BLaER1 treated with 17β-estradiol and CSF1 and Interleukin-3, amounts not matched to agents 10 nM and 100 nM (cell line): ENCODE measurements at regions not wholly inside any gene's neighbourhood (a gene's known extent, or its start where the extent isn't known, plus 50 kb on each side); places are given as distances from the start of the nearest gene placed in this dataset.

Experiments used
- H3K27ac ChIP-seq, 11 experiments: shearing (Covaris generic); formaldehyde crosslinking; 2 replicates each; pipeline ENCODE4 v1.8.1; 2022
- H3K27me3 ChIP-seq, 11 experiments: shearing (Covaris generic); formaldehyde crosslinking; 2 replicates each; pipeline ENCODE4 v1.8.1; 2022
- H3K36me3 ChIP-seq, 11 experiments: shearing (Covaris generic); formaldehyde crosslinking; 2 replicates each; pipeline ENCODE4 v1.8.1; 2022
- H3K4me1 ChIP-seq, 10 experiments: shearing (Covaris generic); formaldehyde crosslinking; 2 replicates each; pipeline ENCODE4 v1.8.1; 2022
- H3K4me2 ChIP-seq, 11 experiments: shearing (Covaris generic); formaldehyde crosslinking; 2 replicates each; pipeline ENCODE4 v1.8.1; 2022
- H3K4me3 ChIP-seq, 10 experiments: shearing (Covaris generic); formaldehyde crosslinking; 2 replicates each; pipeline ENCODE4 v1.8.1; 2022
- H3K9ac ChIP-seq, 11 experiments: shearing (Covaris generic); formaldehyde crosslinking; 2 replicates each; pipeline ENCODE4 v1.8.1; 2022
- H3K9me3 ChIP-seq, 11 experiments: shearing (Covaris generic); formaldehyde crosslinking; replicated peaks in 1 of 11; 2 replicates each; pipeline ENCODE4 v1.8.1; 2022
- H4K20me1 ChIP-seq, 11 experiments: shearing (Covaris generic); formaldehyde crosslinking; 2 replicates each; pipeline ENCODE4 v1.8.1; 2022
- Cebpa-rat ChIP-seq, 11 experiments: shearing (Covaris generic); IDR thresholded peaks; 2 replicates each; pipeline ENCODE4 v1.8.1; 2022

DNA sequence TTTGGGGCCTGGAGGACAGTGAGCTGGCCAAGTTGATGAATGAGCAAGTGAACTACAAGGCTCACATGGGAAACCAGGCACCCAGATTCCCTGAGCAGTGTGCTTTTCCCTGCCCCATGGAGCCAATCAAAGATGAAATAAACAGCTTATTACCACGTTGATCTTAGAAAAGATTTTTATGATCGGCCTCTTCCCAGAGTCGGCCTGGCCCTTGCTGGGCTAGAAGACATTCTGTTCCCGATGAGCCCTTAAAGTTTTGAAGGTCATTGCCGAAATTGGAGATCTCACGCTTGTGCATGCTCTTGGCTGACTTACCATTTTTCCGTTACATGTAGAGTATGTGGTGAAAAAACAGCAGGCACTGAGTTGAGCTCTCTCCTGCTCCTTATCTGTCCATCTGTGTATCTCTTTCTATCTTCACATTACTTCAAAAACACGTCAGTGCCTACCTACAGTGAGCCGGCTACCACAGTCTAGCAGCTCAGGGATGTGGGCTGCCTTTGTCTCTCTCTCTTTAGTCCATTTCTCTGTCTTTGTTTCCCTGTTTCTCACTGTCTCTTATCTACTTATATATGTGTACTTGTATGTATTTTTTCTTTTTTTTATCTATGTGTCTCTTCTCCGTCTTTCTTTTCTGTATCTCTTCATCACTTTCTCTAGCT, 248.8 kb upstream of the USP24 start:
- H3K9me3 ChIP-seq = peaks cover 0 to under 1% (median 0%) of the 10 kb centered on the region in 11 experiments; a peak in 1 of 22 replicates
- H3K36me3 ChIP-seq = no peaks in the 10 kb centered on the region
- no peak overlapping the region for H3K4me3 ChIP-seq
- H3K27me3 ChIP-seq = no peaks in the 10 kb centered on the region
- H4K20me1 ChIP-seq = no peaks in the 10 kb centered on the region
- no peak overlapping the region for H3K9ac ChIP-seq
- no peak overlapping the region for H3K4me2 ChIP-seq
- H3K4me1 ChIP-seq = no peaks in the 10 kb centered on the region
- H3K27ac ChIP-seq = no peak overlapping the region
- TF ChIP-seq Cebpa-rat (IDR thresholded peaks at IDR 0.05) = no peak

DNA sequence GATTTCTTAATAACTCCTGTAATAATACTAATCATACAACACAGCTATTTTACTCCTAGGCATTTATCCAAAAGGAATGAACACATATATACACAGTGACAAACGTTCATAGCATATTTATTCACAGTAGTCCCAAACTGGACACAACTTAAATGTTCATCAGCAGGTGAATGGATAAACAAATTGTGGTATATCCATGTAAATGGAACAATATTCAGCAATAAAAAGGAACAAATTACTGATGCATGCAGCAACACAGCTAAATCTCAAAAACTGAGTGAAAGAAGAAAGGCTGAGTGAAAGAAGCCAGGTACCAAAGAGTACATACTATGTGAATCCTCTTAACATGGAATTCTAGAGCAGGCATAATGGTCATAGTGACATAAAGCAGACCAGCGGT, 242.7 kb upstream of the USP24 start:
- H3K4me1 ChIP-seq = no peaks in the 10 kb centered on the region
- TF ChIP-seq Cebpa-rat (IDR thresholded peaks at IDR 0.05) = no peak
- no peak overlapping the region for H3K9ac ChIP-seq
- H3K9me3 ChIP-seq = peaks cover 15 to 32% (median 21%) of the 10 kb centered on the region in 11 experiments
- no peaks in the 10 kb centered on the region for H4K20me1 ChIP-seq
- no peak overlapping the region for H3K27ac ChIP-seq
- no peaks in the 10 kb centered on the region for H3K27me3 ChIP-seq
- no peak overlapping the region for H3K4me3 ChIP-seq
- no peaks in the 10 kb centered on the region for H3K36me3 ChIP-seq
- H3K4me2 ChIP-seq = no peak overlapping the region

DNA sequence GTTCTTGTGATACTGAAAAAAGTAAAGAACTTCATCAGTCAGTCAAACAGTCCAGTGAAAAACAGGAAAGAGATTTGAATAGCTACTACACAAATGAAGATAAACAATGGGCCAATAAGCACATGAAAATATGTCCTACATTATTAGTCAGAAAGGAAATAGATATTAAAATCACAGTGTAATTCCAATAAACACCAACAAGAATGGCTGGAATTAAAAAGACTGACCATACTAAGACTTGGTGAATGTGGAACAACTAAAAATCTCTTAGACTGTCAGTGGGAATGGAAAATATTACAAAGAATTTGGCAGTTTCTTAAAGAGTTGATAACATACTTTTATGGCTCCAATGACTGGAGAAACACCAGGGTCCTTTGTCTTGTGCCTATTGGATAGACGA, 241.8 kb upstream of the USP24 start:
- no peak overlapping the region for H3K27ac ChIP-seq
- H3K9me3 ChIP-seq = peaks cover 15 to 32% (median 21%) of the 10 kb centered on the region in 11 experiments
- H3K4me1 ChIP-seq = no peaks in the 10 kb centered on the region
- H3K9ac ChIP-seq = no peak overlapping the region
- H4K20me1 ChIP-seq = no peaks in the 10 kb centered on the region
- no peak overlapping the region for H3K4me2 ChIP-seq
- H3K36me3 ChIP-seq = no peaks in the 10 kb centered on the region
- no peak overlapping the region for H3K4me3 ChIP-seq
- H3K27me3 ChIP-seq = no peaks in the 10 kb centered on the region
- no peak for TF ChIP-seq Cebpa-rat (IDR thresholded peaks at IDR 0.05)

DNA sequence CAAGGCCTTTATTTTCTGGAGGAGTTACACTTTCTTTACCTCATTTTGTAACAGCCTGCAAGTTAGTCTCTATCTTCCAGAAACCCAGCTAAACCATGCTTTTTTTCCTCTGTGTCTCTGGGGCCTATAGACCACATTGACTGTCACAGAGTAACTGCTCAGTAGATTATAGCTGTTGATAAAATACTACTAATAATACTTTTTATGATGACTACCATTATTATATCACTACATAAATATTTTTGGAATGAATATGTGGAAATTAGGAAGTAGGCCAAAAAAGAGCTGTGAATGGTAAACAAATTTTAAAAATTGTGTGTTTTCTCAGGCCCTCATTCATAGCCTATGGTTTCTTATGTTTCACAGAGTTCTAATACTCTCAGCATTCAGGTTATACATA, 233.1 kb upstream of the USP24 start:
- H3K4me1 ChIP-seq = peaks cover 0 to 26% (median 8%) of the 10 kb centered on the region in 10 experiments; a peak in 14 of 20 replicates
- no peak overlapping the region for H3K4me3 ChIP-seq
- H3K9me3 ChIP-seq = peaks cover 0 to 4% (median 0%) of the 10 kb centered on the region in 11 experiments; a peak in 1 of 22 replicates
- H3K27ac ChIP-seq = no peak overlapping the region
- H3K36me3 ChIP-seq = no peaks in the 10 kb centered on the region
- H3K27me3 ChIP-seq = no peaks in the 10 kb centered on the region
- no peak for TF ChIP-seq Cebpa-rat (IDR thresholded peaks at IDR 0.05)
- H3K4me2 ChIP-seq = no peak overlapping the region
- no peaks in the 10 kb centered on the region for H4K20me1 ChIP-seq
- no peak overlapping the region for H3K9ac ChIP-seq

DNA sequence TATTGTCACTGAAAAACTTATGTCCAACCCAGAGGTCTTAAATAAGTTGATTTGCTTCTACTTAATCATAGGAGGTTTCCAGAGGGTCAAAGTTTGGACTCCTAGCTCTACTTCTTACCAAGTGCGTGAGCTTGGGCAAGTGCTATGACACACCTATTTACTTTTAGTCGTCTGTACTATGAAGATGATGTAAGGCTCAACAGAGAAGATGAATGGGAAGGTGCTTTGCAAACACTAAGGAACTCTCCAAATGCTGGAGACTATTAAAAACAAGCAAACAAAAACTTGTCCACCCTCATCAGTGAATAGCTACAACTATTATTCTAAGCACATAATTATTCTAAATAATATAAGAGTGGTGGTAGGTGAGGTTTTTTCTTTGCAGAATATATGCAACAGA, 232.3 kb upstream of the USP24 start:
- Histone ChIP-seq H3K27ac (no peak overlapping the region), H3K4me3 (no peak overlapping the region), H3K9ac (no peak overlapping the region), H3K9me3 (peaks cover 0 to 4% (median 0%) of the 10 kb centered on the region in 11 experiments; a peak in 1 of 22 replicates), H4K20me1 (no peaks in the 10 kb centered on the region), H3K4me2 (no peak overlapping the region), H3K27me3 (no peaks in the 10 kb centered on the region), H3K4me1 (peaks cover 0 to 34% (median 8%) of the 10 kb centered on the region in 10 experiments; a peak in 14 of 20 replicates), H3K36me3 (no peaks in the 10 kb centered on the region)
- no peak for TF ChIP-seq Cebpa-rat (IDR thresholded peaks at IDR 0.05)

DNA sequence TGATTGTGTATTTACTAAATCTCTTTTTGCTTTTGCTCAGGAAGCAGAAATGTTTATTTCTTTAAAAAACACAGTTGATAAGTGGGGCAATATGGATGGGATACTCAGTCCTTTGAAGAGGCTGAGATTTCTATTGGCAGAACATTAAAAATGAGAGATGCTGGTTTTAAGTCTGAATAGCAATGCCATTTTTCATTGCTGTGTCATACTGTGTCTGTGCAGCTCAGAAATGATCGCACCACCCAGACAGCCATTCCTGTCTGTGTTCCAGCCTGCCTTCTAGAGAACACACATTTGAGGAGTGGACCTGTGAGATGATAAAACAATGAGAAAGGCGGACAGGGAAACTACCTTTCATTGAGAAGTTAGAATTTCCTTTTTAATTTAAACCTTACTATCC, 231.2 kb upstream of the USP24 start:
- Histone ChIP-seq H3K36me3 (no peaks in the 10 kb centered on the region), H3K4me2 (no peak overlapping the region), H3K4me1 (peaks cover 0 to 38% (median 8%) of the 10 kb centered on the region in 10 experiments; a peak in 14 of 20 replicates), H3K4me3 (no peak overlapping the region), H3K27me3 (no peaks in the 10 kb centered on the region), H4K20me1 (no peaks in the 10 kb centered on the region), H3K27ac (no peak overlapping the region), H3K9me3 (0 out of 22 replicates have a peak, but pooled peaks cover 0 to 4% (median 0%) of the 10 kb centered on the region in 11 experiments), H3K9ac (no peak overlapping the region)
- TF ChIP-seq Cebpa-rat (IDR thresholded peaks at IDR 0.05) = no peak

DNA sequence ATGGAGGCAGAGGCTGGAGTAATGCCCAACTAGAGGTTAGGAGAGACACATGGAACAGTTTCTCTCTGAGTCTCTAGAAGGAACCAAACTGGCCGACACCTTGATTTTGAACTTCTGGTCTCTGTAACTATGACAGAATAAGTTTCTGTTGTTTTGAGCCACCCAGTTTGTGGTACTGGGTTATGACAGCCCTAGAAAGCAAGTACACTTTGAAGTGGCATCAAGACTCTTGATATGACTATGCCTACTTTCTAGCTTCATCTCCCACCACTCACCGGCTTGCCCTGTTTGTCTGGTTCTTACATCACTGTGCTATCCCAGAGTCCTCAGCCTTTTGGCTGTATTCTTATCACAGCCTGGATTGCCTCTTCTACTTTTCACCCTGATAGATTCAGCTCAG, 230.3 kb upstream of the USP24 start:
- Histone ChIP-seq H3K9me3 (no peaks in the 10 kb centered on the region), H3K9ac (no peak overlapping the region), H3K4me1 (peaks cover 0 to 38% (median 8%) of the 10 kb centered on the region in 10 experiments; a peak in 14 of 20 replicates), H4K20me1 (no peaks in the 10 kb centered on the region), H3K36me3 (no peaks in the 10 kb centered on the region), H3K4me2 (peak overlapping the region in 3 of 11 experiments; percentile 68 to 88 (median 83); a peak in 6 of 22 replicates), H3K27ac (0 out of 22 replicates have a peak overlapping the region, but pooled peaks of 1 of the 11 experiments have one; percentile 59), H3K27me3 (no peaks in the 10 kb centered on the region), H3K4me3 (no peak overlapping the region)
- no peak for TF ChIP-seq Cebpa-rat (IDR thresholded peaks at IDR 0.05)

DNA sequence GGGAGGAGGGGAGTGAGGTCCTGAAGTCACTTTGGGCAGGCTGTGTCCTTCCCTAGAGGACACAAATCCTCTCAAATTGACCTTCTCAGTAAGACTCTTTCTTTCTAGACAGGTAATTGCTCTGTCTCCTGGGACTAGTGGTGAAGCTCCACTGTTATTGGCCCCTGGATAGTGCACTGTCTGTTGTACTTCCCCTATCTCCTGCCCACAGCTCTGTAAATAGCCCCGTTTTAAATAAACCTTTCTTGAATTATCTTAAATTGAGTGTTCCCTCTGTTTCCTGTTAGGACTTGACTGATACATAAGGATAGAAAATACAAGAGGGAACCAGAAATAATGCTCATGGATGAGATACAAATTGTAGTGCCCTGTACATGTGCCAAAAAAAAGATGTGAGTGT, 229.5 kb upstream of the USP24 start:
- Histone ChIP-seq H3K4me3 (no peak overlapping the region), H3K27me3 (no peaks in the 10 kb centered on the region), H3K27ac (peak overlapping the region in 3 of 11 experiments; percentile 59 to 73 (median 62); a peak in 5 of 22 replicates), H3K36me3 (no peaks in the 10 kb centered on the region), H3K9me3 (no peaks in the 10 kb centered on the region), H3K4me1 (peaks cover 0 to 38% (median 8%) of the 10 kb centered on the region in 10 experiments; a peak in 14 of 20 replicates), H4K20me1 (no peaks in the 10 kb centered on the region), H3K4me2 (peak overlapping the region; percentile 2 to 88 (median 32); a peak in 11 of 22 replicates), H3K9ac (no peak overlapping the region)
- no peak for TF ChIP-seq Cebpa-rat (IDR thresholded peaks at IDR 0.05)

DNA sequence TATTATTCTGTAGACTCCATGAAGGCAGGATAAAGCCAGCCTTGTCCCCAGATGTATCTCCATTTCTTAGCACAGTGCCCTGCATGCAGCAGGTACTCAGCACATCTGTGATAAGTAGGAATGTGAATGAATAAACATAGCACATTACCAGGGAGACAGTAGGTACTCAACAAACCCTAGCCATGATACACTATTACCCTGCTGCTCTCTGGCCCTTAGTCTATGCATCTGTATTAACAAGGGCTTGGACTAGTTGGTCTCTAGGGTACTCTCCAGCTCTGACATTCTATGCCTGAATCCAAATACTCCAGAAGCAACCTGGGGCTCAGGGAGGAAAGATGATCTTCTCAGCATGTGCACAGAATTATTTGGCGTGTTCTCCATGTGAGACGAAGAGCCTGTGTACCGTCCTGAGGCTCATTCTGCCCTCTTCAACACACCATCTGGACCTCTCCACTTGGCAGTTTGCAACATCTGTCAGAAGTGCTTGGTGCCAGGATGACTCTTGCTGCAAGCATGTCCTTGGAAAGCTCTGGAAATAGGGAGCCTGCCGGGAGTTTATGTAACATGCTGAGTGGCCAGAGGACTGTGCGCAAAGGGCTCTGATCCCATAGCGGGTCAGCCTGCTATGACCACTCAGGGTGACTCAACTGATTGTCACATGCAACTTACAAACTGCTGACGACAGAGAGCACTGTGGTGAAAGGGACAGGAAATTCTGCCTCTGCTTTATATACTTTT, 228.2 kb upstream of the USP24 start:
- no peak for TF ChIP-seq Cebpa-rat (IDR thresholded peaks at IDR 0.05)
- Histone ChIP-seq H3K4me2 (peak overlapping the region in 3 of 11 experiments; percentile 68 to 88 (median 83); a peak in 6 of 22 replicates), H3K4me3 (no peak overlapping the region), H3K27ac (peak overlapping the region in 3 of 11 experiments; percentile 59 to 73 (median 62); a peak in 5 of 22 replicates), H3K27me3 (no peaks in the 10 kb centered on the region), H3K4me1 (peaks cover 0 to 38% (median 8%) of the 10 kb centered on the region in 10 experiments; a peak in 14 of 20 replicates), H3K9ac (no peak overlapping the region), H3K36me3 (no peaks in the 10 kb centered on the region), H4K20me1 (no peaks in the 10 kb centered on the region), H3K9me3 (no peaks in the 10 kb centered on the region)
